Heart right ventricle (tissue), 16 donors: ENCODE measurements at regions not wholly inside any gene's neighbourhood (a gene's known extent, or its start where the extent isn't known, plus 50 kb on each side); places are given as distances from the start of the nearest gene placed in this dataset.

ENCODE experiments used
- ATAC-seq, 8 donors: fragments of 200-7000 bp; cut with Tn5 transposase; one replicate each; pipeline ENCODE4 v1.9.1; 2020; ENCODE audit warnings: mild to moderate bottlenecking in 8 of 8, moderate library complexity in 8 of 8, moderate number of reproducible peaks in 1 of 8
- DNase-seq, 2 donors: peaks; one replicate each; pipeline ENCODE4 v3.0.0-alpha.2; 2020
- H3K27ac ChIP-seq, 10 donors: fragments of 200-600 bp; sonication (generic) in 2 of 10; one replicate each; pipeline versions ENCODE4 v1.5.0 to v1.8.0; 2020 to 2022; ENCODE audit warnings: mild to moderate bottlenecking in 3 of 10
- H3K27me3 ChIP-seq, 7 donors: fragments of 200-600 bp; one replicate each; pipeline ENCODE4 v1.8.0; 2021 to 2022; ENCODE audit warnings: mild to moderate bottlenecking in 2 of 7
- H3K36me3 ChIP-seq, 9 donors: fragments of 200-600 bp; sonication (generic) in 1 of 9; one replicate each; pipeline versions ENCODE4 v1.5.0 to v1.8.0; 2020 to 2022; ENCODE audit warnings: mild to moderate bottlenecking in 2 of 9
- H3K4me1 ChIP-seq, 9 donors: fragments of 200-600 bp; sonication (generic) in 1 of 9; one replicate each; pipeline versions ENCODE4 v1.5.0 to v1.8.0; 2020 to 2022; ENCODE audit warnings: mild to moderate bottlenecking in 4 of 9
- H3K4me3 ChIP-seq, 10 donors: fragments of 200-600 bp; sonication (generic) in 2 of 10; one replicate each; pipeline versions ENCODE4 v1.5.0 to v1.8.0; 2020 to 2022; ENCODE audit warnings: mild to moderate bottlenecking in 7 of 10, moderate library complexity in 2 of 10
- H3K9me3 ChIP-seq, 11 donors: fragments of 200-600 bp in 10 of 11; sonication (generic) in 2 of 11; one replicate each; pipeline versions ENCODE4 v1.5.0 to v1.8.0; 2013 to 2022; ENCODE audit warnings: mild to moderate bottlenecking in 2 of 11, control low read depth in 1 of 11, moderate library complexity in 1 of 11
- WGBS, 2 donors: extraction: QIAGEN DNeasy Blood & Tissue Kit; methylation state at CpG; one replicate each; pipeline ENCODE4 v1.1.7; 2013; ENCODE audit warnings: inconsistent platforms in 1 of 2; 5-methylcytosine and 5-hydroxymethylcytosine counted together
- intact Hi-C, 10 donors: fragments of 100-400 bp; cut with DNase I; formaldehyde crosslinking; loops; one replicate each; pipeline versions ENCODE4 v1.11.1 to v1.14.2; 2022
- TF ChIP-seq, protein P1 (sequence below), 9 donors: fragments of 200-600 bp; sonication (generic) in 2 of 9; IDR thresholded peaks; one replicate each; pipeline versions ENCODE4 v1.5.0 to v1.8.0; 2021 to 2022; ENCODE audit warnings: antibody characterized with exemption in 9 of 9, mild to moderate bottlenecking in 5 of 9, moderate library complexity in 1 of 9
- donor health status: Arrhythmogenic right ventricular cardiomyopathy.
- donor health status: ischemic (EF 13 %, LVEDD 7.1; RV severe dilation, severe dysfunction).
- donor health status: healthy with polysubstance abuse.
- donor health status: DM: no; HTN: yes; CAD: no.
- donor health status: DM: no; HTN: no; CAD: no.
- donor health status: ischemic (EF 25% LVEDD 6.9; RV normal size, moderate dysfunction).
- donor health status: ischemic (EF 25% LVEDD 5.7; RV mildly dilated, moderate dysfunction).
- donor health status: healthy.
- donor health status: DM: yes; HTN: yes; CAD: no.
- donor health status: Ischemic cardiomyopathy.
- donor health status: ischemic (EF 35%, LVEDD 5.7; RV mildly dilated, moderate dysfunction).
- donor health status: nonischemic (EF 11% LVEDD 7.7; RV severe dilation, severe dysfunction).
- donor health status: DM: yes; HTN: yes; CAD: no.
- donor health status: PGD.
- donor health status: ischemic (EF 29% LVEDD 5.4; RV normal size, mild dysfunction).
- donor health status: nonischemic (EF 23%, LVEDD 6.1; RV moderate dilation, normal function).

DNA sequence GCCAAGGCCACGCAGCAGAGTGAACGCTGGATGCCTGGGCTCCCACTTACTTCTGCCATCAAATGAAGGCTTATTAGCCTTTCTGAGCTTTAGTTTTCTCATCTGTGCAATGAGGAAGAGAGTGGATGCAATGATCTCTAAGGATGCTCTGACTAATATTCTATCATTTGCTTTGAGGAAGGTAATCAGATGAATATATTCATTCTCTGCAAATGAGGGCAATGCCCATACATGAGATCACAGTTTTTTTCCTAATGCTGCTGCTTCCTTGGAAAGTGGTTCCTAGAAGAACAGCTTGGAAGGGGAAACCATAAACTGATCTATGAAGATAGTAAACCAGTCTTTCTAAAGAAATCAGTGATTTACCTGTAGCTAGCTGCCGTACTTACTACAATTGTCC is 152.4 kb downstream of the NSG2 start:
- Histone ChIP-seq H3K27ac (no peak overlapping the region), H3K9me3 (peaks cover 0 to 14% (median 0%) of the 10 kb centered on the region in 11 donors), H3K36me3 (no peaks in the 10 kb centered on the region), H3K4me3 (no peak overlapping the region), H3K4me1 (no peaks in the 10 kb centered on the region), H3K27me3 (peaks cover 0 to 8% (median 0%) of the 10 kb centered on the region in 7 donors)
- no peak for DNase-seq
- TF ChIP-seq, protein P1, sequence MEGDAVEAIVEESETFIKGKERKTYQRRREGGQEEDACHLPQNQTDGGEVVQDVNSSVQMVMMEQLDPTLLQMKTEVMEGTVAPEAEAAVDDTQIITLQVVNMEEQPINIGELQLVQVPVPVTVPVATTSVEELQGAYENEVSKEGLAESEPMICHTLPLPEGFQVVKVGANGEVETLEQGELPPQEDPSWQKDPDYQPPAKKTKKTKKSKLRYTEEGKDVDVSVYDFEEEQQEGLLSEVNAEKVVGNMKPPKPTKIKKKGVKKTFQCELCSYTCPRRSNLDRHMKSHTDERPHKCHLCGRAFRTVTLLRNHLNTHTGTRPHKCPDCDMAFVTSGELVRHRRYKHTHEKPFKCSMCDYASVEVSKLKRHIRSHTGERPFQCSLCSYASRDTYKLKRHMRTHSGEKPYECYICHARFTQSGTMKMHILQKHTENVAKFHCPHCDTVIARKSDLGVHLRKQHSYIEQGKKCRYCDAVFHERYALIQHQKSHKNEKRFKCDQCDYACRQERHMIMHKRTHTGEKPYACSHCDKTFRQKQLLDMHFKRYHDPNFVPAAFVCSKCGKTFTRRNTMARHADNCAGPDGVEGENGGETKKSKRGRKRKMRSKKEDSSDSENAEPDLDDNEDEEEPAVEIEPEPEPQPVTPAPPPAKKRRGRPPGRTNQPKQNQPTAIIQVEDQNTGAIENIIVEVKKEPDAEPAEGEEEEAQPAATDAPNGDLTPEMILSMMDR (IDR thresholded peaks at IDR 0.05): no peak
- intact Hi-C loops: no loop called here
- WGBS, 2 donors: 85 to 86% methylated on average over 3 of the region's 3 CpGs
- ATAC-seq: no peak

DNA sequence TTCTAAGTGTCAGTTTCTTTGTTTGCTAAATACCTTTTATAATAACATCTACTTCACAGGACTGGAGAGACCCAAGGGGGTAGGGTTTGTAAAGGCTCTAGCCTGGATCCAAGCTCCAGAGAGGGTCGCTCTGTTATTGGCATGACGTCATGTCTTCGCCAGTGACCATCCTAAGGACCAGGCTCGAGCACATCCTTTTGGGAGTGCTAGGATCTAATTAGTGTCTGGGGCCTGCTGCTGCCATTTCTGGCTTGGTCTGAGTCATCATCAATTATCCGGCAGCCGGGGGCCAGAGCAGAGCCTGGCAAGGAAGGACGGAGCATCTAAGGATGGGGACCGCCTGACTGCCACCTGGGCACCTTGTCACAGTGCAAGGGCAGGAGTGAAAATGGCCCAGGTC is 153.0 kb downstream of the NSG2 start:
- no peak overlapping the region for H3K4me3 ChIP-seq
- intact Hi-C loops: no loop called here
- no peaks in the 10 kb centered on the region for H3K4me1 ChIP-seq
- peaks cover 0 to 4% (median 0%) of the 10 kb centered on the region in 7 donors for H3K27me3 ChIP-seq
- 77 to 80% methylated on average over 8 of the region's 8 CpGs for WGBS, 2 donors
- no peak for DNase-seq
- no peaks in the 10 kb centered on the region for H3K36me3 ChIP-seq
- no peak overlapping the region for H3K27ac ChIP-seq
- peaks cover 0 to 14% (median 0%) of the 10 kb centered on the region in 11 donors for H3K9me3 ChIP-seq
- TF ChIP-seq, protein P1 (IDR thresholded peaks at IDR 0.05): no peak
- no peak for ATAC-seq

DNA sequence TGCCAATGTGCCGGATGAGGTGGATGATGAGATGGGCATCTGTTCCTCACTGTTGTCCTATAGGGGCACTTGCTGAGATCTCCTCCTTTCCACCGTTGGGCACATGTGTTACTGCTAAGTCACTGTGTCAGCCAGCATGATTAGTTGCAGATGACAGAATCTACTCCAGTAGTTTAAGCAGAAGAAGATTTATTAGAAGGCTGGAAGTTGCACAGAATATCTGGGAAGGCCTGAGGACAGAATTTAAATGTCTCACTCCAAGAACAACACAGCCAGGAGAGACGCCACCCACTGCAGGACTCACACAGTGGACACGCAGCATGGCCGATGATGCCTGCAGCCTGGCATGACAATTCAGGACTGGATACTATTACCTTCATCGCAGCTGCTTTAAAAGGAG is 157.5 kb downstream of the NSG2 start:
- DNase-seq (no peak), ATAC-seq (no peak)
- TF ChIP-seq, protein P1 (IDR thresholded peaks at IDR 0.05): no peak
- Histone ChIP-seq H3K4me1 (no peaks in the 10 kb centered on the region), H3K4me3 (no peak overlapping the region), H3K27ac (no peak overlapping the region), H3K36me3 (no peaks in the 10 kb centered on the region), H3K9me3 (peaks cover 0 to 14% (median 0%) of the 10 kb centered on the region in 11 donors), H3K27me3 (peaks cover 0 to 28% (median 3%) of the 10 kb centered on the region in 7 donors)
- 87 to 88% methylated on average over 6 of the region's 6 CpGs for WGBS, 2 donors
- intact Hi-C loops: no loop called here

DNA sequence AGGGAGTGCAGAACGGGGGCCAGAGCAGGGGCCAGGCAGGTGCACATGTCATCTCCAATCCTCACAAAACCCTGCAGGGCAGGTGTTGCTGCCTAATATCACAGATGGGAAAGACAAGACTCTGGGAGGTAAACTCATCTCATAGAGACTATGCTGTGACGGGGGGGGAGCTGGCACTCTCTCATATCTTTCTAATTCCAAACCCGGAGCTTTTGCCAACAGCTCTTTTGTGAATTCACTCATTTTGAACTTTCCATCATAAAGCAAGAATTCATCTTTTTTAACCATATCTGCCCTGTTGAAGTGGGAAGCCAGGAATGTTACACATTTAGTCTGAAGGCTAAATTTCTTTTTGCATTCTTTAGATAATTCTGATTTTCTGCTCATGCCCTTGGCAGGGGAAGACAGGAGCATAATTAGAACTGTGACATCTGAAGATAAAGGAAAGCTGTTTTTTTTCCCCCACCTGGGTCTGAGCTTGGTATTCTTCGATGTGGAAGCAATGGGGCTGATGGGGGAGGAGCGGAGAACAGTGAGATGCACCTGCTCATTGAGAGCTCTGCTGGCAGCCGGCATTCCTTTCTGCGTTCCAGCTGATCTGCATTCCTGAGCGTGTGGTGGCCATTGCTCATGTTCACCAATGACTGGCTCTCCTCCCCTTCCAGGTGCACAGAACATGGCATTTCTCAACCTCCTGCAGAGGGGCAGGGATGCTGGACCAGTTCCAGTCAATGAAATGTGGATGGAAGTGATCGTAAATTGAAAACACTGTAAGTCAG is 159.2 kb downstream of the NSG2 start:
- H3K36me3 ChIP-seq: no peaks in the 10 kb centered on the region
- TF ChIP-seq, protein P1 (IDR thresholded peaks at IDR 0.05): no peak
- DNase-seq (no peak), ATAC-seq (no peak)
- intact Hi-C loops: no loop called here
- peaks cover 0 to 14% (median 0%) of the 10 kb centered on the region in 11 donors for H3K9me3 ChIP-seq
- peaks cover 0 to 28% (median 3%) of the 10 kb centered on the region in 7 donors for H3K27me3 ChIP-seq
- H3K4me1 ChIP-seq: no peaks in the 10 kb centered on the region
- WGBS, 2 donors: 33 to 40% methylated on average over 9 of the region's 9 CpGs
- no peak overlapping the region for H3K27ac ChIP-seq
- H3K4me3 ChIP-seq: no peak overlapping the region
